Cardiac muscle cell (in vitro differentiated cells and primary cell): ENCODE measurements at regions not wholly inside any gene's neighbourhood (a gene's known extent, or its start where the extent isn't known, plus 50 kb on each side); places are given as distances from the start of the nearest gene placed in this dataset.
A peak's percentile ranks its signal among the peaks of the same experiment; 100 is the strongest.

ENCODE experiments used
- DNase-seq, 2 donors: peaks; one replicate each; pipeline versions ENCODE4 v3.0.0 to v3.0.0-alpha.2; 2010 to 2017; ENCODE audit warnings: low read depth in 1 of 2, low spot score in 1 of 2
- H3K27ac ChIP-seq: fragments of 200-600 bp; sonication (generic); 2 replicates; pipeline ENCODE4 v1.5.1; 2016
- H3K27me3 ChIP-seq: fragments of 200-600 bp; sonication (generic); 2 replicates; pipeline ENCODE4 v1.6.0; 2016; ENCODE audit warnings: control low read depth
- H3K36me3 ChIP-seq: fragments of 200-600 bp; sonication (generic); 2 replicates; pipeline ENCODE4 v1.5.1; 2016; ENCODE audit warnings: control low read depth
- H3K4me1 ChIP-seq: fragments of 200-600 bp; sonication (generic); 2 replicates; pipeline ENCODE4 v1.8.1; 2017; ENCODE audit warnings: low read depth, mild to moderate bottlenecking, mixed run types
- H3K4me3 ChIP-seq: fragments of 200-600 bp; sonication (generic); 2 replicates; pipeline ENCODE4 v1.5.1; 2016; ENCODE audit warnings: mild to moderate bottlenecking
- H3K9me3 ChIP-seq: fragments of 200-600 bp; sonication (generic); 2 replicates; pipeline ENCODE4 v1.5.1; 2017; ENCODE audit warnings: low read depth, mild to moderate bottlenecking, control low read depth
- CTCF ChIP-seq: IDR thresholded peaks from 2 replicates; pipeline ENCODE4 v1.5.1; 2012; ENCODE audit warnings: low read depth, mild to moderate bottlenecking, low read length

- H3K4me3 ChIP-seq, result no peak overlapping the region
- DNase-seq, result no peak
- TF ChIP-seq CTCF, result no peak
- no peak overlapping the region for H3K27ac ChIP-seq
- H3K4me1 ChIP-seq, result peaks cover 17% of the 10 kb centered on the region
- no peaks in the 10 kb centered on the region for H3K36me3 ChIP-seq
- H3K27me3 ChIP-seq, result no peaks in the 10 kb centered on the region
- no peaks in the 10 kb centered on the region for H3K9me3 ChIP-seq
These were observed 50.0 kb upstream of the LCTL start for GRCh38 chr15:66615846-66616245.

GRCh38 chr15:66617137-66618090, 51.6 kb upstream of the LCTL start:
- no peak overlapping the region for H3K4me3 ChIP-seq
- H3K9me3 ChIP-seq, result no peaks in the 10 kb centered on the region
- H3K36me3 ChIP-seq, result no peaks in the 10 kb centered on the region
- DNase-seq, result peak in 1 of 2 donors; percentile 85
- no peaks in the 10 kb centered on the region for H3K27me3 ChIP-seq
- no peak for TF ChIP-seq CTCF
- H3K4me1 ChIP-seq, result peaks cover 29% of the 10 kb centered on the region
- peak overlapping the region; percentile 81 for H3K27ac ChIP-seq

- peak; percentile 96 for TF ChIP-seq CTCF
- no peak overlapping the region for H3K27ac ChIP-seq
- no peaks in the 10 kb centered on the region for H3K36me3 ChIP-seq
These were observed 53.5 kb upstream of the LCTL start for GRCh38 chr15:66619152-66619903.

GRCh38 chr15:66620341-66620740, 54.5 kb upstream of the LCTL start:
- no peak overlapping the region for H3K27ac ChIP-seq
- DNase-seq, result no peak
- no peaks in the 10 kb centered on the region for H3K36me3 ChIP-seq
- H3K9me3 ChIP-seq, result no peaks in the 10 kb centered on the region
- no peak overlapping the region for H3K4me3 ChIP-seq
- no peaks in the 10 kb centered on the region for H3K27me3 ChIP-seq
- TF ChIP-seq CTCF, result no peak
- H3K4me1 ChIP-seq, result peaks cover 34% of the 10 kb centered on the region

More at GRCh38 chr15:66619152-66619903, 53.5 kb upstream of the LCTL start:
- peak; percentile 83 to 88 for DNase-seq
- Histone ChIP-seq H3K9me3 (no peaks in the 10 kb centered on the region), H3K4me3 (no peak overlapping the region), H3K4me1 (peaks cover 33% of the 10 kb centered on the region), H3K27me3 (no peaks in the 10 kb centered on the region)

GRCh38 chr15:66620744-66621344, 55.0 kb upstream of the LCTL start:
- DNase-seq, result no peak
- no peaks in the 10 kb centered on the region for H3K27me3 ChIP-seq
- H3K4me3 ChIP-seq, result no peak overlapping the region
- H3K27ac ChIP-seq, result peak overlapping the region; percentile 82
- no peak for TF ChIP-seq CTCF
- H3K36me3 ChIP-seq, result no peaks in the 10 kb centered on the region
- no peaks in the 10 kb centered on the region for H3K9me3 ChIP-seq
- peaks cover 39% of the 10 kb centered on the region for H3K4me1 ChIP-seq
